G401 (cell line): ENCODE measurements at regions not wholly inside any gene's neighbourhood (a gene's known extent, or its start where the extent isn't known, plus 50 kb on each side); places are given as distances from the start of the nearest gene placed in this dataset.

Experiments used
- DNase-seq: peaks from one replicate; pipeline ENCODE4 v3.0.0-alpha.2; 2015; ENCODE audit warnings: low spot score
- in situ Hi-C: cut with HindIII; loops from 2 replicates; pipeline ENCODE4 v1.10.0; 2016; ENCODE audit warnings: low sequenced_read_pairs, mixed read lengths

DNA sequence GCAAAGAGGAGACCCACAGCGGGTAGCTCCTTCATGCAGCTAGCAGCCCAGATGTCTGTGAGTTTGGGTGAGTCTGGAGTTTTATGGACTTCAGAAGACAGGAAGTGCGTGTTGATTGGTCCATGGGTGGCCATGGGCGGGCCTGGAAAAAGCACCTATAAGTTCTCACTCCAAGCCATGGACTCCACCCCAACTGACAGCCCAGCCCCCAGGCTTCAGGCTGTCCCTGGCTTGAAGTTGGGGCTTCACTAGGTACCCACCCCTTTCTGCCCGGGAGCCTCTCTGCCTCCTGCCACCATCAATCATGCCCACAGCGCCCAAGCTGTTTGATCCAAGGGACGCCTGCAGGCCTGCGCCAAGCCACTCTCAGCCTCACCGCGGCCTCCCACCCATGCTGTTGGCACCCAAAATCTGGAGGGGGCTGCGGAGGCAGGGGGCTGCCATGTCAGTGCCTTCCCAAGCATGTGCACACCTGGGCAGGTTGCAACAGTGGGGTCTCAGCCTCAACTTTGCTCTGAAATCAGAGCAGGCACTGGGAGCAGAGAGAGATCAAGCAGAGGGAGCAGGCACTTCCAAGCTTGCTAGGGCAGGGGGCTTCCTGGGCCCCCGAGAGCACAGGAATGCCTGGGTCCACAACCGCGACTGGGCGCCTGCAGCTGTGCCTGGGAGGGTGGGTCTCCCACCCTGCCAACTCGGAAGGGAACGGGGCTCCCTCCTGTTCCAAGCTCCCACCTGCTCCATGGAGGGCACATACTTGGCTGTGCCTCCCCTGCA lies 1503.7 kb downstream of the CDH11 start:
- in situ Hi-C loops: no loop called here
- no peak for DNase-seq

DNA sequence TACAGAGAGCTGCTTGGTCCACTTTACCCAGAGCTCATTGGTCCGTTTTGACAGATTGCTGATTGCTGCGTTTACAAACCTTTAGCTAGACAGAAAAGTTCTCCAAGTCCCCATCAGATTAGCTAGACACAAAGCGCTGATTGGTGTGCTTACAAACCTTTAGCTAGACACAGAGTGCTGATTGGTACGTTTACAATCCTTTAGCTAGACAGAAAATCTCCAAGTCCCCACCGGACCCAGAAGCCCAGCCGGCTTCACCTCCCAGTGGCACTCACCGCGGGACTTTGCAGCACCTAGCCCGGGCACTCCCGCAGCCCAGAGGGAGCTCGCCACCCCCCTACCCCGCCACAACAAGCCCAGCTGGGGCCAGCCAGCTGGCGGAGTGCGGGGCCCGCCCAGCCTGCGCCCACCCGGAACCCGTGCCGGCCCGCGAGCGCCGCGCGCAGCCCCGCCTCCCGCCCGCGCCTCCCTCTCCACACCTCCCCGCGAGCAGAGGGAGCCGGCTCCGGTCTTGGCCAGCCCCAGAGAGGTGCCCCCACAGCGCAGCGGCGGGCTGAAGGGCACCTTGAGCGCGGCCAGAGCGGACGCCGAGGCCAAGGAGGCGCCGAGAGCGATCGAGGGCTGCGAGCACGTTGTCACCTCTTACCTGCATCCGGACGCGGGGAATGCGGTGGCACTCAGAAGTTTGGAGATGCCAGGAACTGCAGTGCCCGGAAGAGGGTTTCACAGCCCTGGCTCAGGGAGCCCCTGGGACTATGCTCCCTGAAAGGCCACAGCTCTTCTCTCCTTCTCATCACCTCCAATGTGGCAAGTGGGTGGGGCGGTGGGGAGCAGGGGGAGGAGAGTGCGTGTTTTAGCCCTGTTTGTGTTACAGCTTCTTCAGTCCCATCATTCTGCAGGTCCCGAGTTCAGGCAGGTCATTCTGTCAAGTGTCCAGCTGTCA lies 1504.5 kb downstream of the CDH11 start:
- in situ Hi-C loops: no loop called here

DNA sequence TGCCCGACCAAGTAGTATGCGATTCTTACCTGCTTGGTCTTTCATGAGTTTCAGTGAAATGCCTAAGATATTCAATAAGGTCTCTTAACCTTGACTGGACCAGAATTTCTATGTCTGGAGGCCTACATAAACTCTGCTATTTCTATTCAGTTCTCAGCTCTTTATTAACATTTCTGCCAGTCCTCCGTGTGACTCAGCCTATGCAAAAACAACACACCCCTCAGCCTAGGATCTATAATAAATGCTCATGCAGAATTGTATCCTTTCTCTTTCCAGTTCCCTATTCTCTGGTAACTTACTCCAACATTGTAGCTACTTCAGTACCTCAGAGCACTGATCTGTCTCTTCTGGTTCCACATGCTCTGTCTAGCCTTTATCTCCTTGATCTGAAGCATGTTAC lies 1507.4 kb downstream of the CDH11 start:
- no peak for DNase-seq
- in situ Hi-C loops: no loop called here

More for the DNA sequence above, 1504.5 kb downstream of the CDH11 start:
- DNase-seq: no peak

DNA sequence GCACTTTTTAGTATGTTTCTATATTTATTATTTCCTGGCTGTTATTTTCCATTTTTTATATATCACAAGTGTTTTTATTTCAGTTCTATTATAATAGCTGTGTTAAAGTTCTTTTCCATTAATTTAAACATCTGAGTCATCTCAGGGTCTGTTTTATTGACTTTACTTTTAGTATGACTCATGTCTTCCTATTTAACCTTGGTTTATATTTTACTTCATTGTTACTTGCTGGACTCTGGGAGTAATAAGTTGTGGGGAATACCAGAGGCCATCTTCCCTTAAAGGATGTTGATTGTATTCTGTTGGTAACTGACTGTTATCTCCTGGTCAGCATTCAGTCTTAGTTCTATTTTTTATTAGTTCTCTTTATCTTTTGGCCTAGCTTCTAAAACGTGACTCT lies 1508.2 kb downstream of the CDH11 start:
- no peak for DNase-seq
- in situ Hi-C loops: no loop called here

DNA sequence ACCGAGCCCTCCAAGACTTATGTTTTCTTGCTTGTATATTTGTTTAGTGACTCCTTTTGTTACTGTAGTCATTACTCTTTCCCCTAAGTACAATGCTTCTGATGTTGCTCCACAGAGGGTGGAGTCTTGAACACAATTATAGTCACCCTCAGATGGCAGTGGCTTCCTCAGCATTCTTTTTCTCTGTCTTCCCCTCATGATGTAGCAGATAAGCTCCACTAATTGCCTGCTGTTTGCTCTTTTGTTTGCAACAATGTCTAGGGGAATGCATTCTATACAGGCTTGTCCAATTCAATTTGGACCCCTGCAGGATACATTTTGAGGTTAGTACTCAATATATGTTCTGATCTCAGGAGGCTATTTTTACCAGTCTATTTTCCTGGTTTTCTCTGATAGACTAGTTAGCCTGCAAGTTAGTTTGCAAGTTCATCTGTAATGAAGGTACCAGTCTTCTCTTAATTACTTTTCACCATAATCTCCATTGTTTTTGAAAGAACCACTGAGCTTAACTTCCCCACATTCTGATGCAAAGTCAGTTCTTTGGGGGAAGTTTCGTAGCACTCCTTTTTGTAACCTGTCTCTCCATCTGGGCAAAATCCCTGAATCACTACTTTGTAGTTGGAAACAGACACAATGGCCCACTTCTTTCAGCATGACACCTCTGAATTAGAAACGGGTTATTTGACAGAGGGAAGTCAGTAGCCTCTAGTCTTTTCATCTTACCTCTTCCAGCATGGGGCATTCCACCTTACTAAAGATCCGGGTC lies 1509.2 kb downstream of the CDH11 start:
- in situ Hi-C loops: no loop called here
- no peak for DNase-seq

DNA sequence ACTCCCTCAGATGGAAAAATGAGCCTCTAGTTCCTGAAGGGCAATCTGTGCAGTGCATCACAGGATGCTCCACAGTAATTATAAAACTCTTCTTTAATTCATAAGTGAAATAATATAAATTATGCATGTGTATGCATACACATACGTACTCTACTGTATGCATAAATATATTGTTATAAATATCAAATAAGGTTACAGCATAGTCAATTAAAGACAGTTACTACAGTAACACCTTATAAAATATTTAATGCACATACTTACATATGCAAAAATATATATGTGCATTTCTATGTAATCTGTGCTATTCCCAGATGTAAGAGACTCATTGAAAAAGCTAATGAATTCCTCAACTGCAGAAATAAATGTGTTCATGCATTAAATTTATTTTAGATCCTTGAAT lies 1515.1 kb downstream of the CDH11 start:
- in situ Hi-C loops: no loop called here
- DNase-seq: no peak

DNA sequence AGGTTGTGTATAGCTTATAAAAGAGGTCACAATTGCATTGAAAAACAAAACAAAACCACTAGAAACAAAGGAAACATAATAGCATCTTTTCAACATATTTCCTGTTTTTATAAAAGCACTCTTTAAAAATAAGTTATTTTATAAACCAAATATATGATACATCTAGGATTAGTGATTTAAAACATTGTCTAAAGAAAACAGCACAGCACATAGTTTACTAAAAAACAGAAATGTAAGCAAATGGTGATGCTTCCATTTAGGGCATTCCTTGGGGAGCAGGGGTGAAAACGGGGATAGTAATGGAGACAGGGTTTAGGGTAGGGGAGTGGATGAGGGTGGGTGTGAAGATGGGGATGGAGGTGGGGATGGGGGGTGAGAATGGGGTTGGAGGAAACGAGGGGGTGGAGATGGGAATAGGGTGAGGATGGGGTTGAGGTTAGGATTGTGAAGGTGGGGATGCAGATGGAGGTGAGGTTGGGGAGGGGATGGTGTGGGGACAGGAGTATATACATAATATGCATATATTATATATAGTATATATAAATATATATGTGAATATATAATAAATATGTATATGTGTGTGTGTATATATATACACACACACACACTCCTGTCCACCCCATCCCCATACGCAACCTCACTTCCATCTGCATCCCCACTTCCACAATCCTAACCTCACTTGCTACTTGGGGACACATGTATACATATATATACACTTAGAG lies 1519.5 kb downstream of the CDH11 start:
- in situ Hi-C loops: no loop called here
- DNase-seq: no peak

DNA sequence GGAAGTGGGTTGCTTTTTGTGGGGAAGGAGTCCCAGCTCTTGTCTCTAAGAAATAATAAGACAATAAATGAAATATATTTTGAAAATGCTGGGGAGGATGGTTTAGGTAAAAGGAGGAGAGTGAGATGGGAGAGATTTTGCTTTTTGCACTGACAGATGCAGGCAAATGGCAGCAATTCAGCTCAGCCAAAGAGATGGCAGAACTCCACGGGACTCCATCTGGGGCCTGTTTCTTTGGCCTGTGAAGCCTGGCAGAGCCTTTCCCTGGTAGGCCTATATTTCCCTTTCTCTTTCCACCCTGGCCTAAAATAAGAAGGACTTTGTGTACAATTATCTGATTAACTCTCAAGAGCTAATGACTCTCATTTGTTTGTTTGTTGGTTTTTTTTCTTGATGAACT lies 1525.1 kb downstream of the CDH11 start:
- DNase-seq: peak; percentile 98
- in situ Hi-C loops: no loop called here

DNA sequence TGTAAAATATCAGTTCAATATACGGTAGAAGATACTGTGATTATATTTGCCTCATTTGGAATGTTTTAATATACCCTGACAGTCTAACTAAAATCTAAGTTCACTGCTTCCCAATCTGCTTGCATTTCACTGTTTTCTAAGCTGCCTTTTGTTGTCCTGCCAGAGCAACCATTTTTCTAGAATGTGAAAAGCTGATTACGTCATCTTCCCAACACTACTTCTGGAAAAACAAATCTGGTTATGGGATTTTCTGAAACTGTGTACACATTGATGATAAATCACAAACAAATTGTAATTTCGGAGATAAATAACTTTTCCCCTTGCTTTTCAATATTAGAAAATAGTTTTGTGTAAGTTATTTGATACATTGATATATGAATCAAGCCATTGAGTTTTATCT lies 1529.0 kb downstream of the CDH11 start:
- in situ Hi-C loops: no loop called here
- no peak for DNase-seq

DNA sequence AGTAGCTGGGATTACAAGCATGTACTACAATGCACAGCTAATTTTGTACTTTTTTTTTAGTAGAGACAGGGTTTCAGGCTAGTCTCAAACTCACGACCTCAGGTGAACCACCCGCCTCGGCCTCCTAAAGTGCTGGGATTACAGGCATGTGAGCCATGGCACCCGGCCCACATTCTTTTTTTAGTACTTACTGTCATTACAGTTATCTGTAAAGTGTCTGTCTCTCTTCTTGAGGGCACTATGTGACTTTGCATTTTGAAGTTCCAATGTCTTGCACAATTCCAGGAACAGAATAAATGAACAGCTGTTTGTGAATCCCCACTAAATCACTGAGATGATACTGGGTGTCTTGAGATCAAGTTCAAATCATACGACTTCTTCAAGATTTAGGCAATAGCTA lies 1540.3 kb downstream of the CDH11 start:
- no peak for DNase-seq
- in situ Hi-C loops: no loop called here

DNA sequence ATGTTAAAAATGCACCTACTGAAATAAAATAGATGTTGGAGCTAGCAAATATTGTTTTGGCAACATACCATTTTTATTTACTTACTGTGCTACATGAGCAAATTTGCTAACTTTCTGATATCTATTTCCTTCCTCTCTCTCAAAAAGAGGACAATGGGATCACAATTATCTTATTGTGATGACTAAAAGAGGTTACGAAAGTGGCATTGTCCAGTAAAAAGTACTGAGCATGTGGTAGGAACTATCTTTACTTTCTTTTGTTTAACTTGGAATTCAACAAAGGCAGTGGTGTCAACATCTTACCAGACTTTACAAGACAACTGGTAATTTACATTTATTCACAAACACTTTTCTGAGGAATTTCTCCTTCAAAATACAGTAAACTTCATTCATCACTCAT lies 1542.6 kb upstream of the CDH8 start:
- in situ Hi-C loops: no loop called here

DNA sequence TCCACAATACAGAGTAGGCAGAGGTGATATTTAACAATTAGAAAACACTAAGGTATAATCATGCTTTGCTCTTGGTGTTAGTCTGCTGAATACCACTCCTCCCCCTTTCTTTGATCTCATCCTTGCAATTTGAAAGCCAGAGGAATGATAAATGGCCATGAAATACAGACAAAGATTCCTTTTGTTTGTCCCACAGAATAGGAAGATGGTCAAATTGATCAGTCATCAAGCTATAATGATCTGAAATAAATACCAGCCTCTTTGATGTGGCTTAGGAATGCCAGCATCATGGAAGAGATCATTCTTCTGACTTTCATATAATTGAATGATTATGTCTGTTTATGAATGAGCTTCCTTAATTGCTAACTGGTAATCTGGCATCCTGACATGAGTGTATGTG lies 1541.7 kb upstream of the CDH8 start:
- in situ Hi-C loops: no loop called here
- DNase-seq: no peak

More for the DNA sequence above, 1542.6 kb upstream of the CDH8 start:
- no peak for DNase-seq

DNA sequence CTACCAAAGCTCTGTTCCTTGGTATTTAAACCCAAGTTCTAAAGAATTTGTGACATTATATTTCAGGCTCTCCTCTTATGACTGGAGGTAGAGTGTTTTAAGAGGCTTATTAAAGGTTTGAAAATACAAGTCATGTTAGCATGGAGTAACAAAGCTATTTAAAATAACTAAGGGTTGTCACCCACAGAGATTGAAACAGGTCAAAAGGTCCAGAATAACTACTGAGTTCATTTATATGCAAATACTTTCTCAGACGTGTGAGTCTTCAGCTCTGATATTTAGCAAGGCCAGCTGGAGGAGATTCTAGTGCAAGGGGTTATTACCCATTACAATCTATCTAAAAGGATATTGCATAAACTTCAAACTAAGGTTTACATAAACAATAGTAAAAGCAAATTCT lies 1538.8 kb upstream of the CDH8 start:
- in situ Hi-C loops: no loop called here
- no peak for DNase-seq

DNA sequence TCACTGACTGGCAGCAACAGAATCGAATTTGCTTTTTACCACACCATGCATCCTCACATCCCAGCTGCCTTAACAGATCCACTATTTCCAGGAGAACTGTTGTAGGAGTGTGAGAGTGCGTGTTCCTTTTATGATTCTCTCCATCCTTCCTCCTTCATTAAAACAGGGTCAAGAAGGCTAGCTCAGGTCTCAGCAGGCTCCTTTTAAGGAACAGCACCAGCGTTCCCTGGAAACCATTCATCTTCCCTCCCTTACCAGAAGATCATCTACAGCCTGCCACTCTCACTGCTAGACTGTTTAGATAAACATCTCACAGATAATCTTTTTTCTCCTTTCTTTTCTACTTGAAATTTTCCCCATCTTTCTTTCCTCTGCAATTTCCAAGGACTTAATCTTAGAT lies 1531.9 kb upstream of the CDH8 start:
- in situ Hi-C loops: no loop called here
- DNase-seq: no peak

DNA sequence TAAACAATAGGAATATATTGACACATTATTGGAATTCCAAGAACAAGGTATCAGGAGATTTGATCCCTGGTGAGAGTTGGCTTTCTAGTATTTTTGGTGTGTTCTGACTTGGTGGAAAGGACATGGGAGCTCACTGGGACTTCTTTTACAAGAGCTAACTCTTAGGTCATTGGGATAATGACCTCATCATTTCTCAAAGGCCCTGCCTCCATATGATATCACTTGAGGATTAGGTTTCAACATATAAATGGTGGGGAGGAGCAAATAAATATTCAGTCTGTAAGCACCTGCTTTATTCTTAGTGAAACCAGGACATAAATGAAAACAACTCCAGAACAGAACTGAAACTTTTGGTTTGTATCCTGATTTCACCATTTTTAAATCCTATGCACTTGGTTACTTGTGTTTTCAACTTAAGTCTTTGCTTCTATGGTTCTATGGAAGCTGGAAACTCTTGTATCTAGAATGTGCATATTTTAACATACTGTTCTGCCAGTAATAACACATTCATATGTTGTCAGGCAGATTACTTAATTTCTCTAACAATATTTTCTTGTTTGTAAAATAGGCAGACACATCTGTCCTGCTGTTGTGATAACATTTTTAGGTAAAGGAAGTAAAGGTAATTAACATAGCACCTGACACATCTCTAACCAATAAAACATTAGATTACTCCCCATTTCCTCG lies 1527.7 kb upstream of the CDH8 start:
- in situ Hi-C loops: no loop called here
- no peak for DNase-seq

DNA sequence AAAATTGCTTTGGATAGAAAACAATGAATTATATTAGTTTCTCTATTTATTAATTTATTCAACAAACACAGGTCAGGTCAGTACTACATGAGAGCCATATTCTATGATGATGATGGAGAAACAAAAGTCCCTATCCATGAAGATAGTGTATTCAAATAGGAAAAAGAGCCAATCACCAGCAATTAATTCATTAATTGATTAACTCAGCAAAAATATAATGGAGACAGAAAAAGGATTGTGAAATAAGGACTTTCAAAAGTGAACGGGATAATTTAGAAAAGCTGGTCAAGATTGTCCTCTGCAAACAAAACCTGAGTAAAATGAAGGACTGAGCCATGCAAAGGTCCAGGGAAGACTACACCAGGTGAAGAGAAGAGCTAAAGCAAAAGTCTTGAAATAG lies 1517.7 kb upstream of the CDH8 start:
- DNase-seq: no peak
- in situ Hi-C loops: no loop called here

DNA sequence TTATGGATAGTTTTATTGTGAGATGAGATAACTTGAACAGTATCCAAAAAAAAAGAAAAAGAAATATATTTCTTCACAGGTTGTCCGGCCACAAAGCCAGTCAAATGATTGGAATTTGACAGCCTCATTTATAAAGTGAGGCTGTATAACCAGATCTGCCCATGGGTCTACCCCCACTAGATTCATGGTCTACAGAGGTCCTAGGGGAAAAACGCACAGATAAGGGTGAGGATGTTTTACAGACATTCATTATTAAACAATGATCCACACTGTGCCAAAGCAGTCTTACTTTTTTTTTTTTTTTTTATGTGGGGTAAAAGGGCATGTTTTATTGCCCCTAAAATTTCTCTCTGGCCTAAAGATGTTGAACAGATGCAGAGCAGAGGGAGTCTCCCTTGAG lies 1503.0 kb upstream of the CDH8 start:
- in situ Hi-C loops: no loop called here
- no peak for DNase-seq

DNA sequence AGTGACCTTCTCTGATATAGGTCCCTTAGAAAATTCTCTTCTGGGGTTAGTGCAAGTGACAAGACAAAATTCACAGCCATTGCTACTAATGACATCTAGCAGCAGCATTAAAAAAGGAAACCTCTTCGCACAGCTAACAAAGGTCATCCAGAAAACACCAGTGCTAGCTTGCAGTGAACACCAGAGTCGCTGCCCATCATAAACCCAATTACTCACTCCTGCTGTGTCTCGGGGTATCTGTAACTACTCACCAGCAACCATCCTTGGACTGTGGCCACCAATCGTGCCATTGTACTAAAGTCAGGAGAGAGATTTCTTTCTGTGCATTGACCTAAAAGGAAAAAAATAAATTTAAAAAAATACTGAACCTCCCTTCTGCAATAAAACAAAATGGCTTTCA lies 1494.7 kb upstream of the CDH8 start:
- DNase-seq: peak; percentile 6
- in situ Hi-C loops: no loop called here

DNA sequence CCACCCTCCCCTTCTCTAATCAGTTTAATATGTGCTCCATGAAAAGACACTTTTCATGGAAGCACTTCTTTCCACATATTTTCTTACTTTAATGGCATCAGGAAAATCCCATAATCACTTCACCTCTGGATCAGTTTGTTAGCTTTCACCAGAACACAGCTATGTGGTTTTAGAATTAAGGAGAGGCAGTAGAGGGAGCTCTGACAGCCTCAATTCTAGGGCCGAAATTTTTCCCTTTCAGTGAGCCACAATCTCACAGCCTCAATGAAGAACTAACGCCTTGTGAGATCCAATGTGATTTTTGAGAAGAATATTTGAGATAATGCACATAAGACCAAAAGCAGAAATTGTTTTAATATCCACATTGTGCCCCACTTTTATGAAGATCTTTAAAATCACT lies 1494.0 kb upstream of the CDH8 start:
- in situ Hi-C loops: no loop called here
- DNase-seq: peak; percentile 65
